Hematopoietic multipotent progenitor cell (in vitro differentiated cells): ENCODE measurements at regions not wholly inside any gene's neighbourhood (a gene's known extent, or its start where the extent isn't known, plus 50 kb on each side); places are given as distances from the start of the nearest gene placed in this dataset.
"Not testable (repeated sequence)": the region's sequence is repeated elsewhere in the genome, so short reads cannot be mapped to it uniquely, and the experiment has no call there.

Experiments used
- DNase-seq, 3 donors: peaks; one replicate each; pipeline ENCODE4 v3.0.0-alpha.2; 2011 to 2015; ENCODE audit warnings: low read depth in 2 of 3, low spot score in 2 of 3

DNA sequence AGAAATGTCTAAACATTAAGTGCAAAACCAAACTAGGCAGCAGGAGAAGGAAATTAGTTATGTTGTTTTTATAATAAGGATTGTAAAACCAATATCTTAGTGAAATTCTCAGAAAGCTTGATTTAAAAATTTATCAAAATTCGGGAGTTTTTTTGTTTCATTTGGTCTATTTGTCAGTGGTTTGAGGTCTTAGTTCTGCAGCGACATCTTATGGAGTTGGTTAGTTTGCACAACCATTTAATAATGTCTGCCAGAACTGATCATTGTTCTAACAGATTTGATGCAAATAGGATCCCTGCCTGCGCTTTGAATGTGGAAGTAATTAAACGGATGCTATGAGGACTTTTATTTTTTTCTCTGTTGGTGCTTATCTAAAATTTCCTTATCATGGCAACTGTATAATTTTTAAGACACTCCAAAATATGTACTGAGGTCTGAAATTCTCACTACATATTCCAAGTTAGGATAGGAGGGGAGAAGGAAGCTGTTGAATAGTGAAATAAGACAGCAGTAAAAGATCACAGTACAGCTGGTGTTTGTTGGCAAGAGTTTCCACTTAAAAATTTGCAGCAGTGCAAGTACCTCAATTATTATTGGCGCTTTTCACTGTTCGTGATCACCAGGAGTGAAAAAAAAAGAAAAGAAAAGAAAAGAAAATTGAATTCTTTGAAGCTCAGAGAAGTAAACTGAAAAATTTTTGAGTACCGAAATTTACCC is 2521.4 kb downstream of the ARAP2 start:
- no peak for DNase-seq

DNA sequence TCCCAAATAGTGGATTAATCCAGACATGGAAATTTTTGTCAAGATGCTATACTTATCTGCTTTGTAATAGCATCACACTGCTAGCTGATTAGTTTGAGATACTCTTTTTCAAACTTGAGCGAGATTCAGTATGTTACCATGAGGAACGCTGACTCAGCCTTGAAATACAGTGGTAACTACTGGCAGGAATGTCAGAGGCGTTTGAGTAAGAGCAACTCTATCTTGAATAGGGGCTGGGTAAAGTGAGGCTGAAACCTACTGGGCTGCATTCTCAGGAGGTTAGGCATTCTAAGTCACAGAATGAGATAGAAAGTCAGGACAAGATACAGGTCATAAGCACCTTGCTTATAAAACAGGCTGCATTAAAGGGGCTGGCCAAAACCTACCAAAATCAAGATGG is 2519.6 kb downstream of the ARAP2 start:
- DNase-seq: no peak

DNA sequence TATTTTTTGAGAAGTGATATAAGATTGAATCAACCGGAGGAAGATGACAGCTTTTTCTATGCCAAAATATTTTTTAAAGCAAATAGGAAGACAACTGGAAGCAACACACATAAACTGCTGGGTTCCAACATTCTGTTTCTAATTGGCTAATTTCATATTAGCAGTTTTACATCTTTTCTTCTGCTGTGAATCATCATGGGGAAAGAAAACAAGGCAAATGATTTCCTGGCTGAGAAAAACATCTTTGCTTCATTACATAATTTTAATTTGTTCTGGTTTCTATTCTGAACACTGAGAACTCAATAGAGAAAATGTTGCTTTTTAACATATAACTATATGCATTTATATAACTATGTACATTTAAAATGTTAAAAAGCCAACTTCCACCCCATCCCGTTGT is 2518.5 kb downstream of the ARAP2 start:
- DNase-seq: no peak

DNA sequence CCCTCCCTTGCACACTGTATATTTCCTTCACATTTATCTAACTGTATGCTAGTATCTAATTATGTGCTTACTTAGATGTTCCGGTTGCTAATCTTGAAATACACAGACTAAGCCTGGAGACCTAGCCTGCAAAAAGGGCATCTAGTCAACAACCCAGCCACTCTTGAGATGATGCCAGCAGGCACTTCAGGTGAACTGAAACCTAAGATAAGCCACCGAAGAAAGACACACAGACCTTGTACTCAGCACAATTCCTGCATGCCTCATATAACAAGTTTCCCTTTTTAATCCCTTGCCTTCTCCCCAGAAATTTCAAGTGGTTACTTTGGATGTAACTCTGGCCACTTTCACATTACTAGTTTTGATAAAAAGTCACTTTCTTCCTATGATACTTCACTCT is 2506.6 kb downstream of the ARAP2 start:
- no peak for DNase-seq

DNA sequence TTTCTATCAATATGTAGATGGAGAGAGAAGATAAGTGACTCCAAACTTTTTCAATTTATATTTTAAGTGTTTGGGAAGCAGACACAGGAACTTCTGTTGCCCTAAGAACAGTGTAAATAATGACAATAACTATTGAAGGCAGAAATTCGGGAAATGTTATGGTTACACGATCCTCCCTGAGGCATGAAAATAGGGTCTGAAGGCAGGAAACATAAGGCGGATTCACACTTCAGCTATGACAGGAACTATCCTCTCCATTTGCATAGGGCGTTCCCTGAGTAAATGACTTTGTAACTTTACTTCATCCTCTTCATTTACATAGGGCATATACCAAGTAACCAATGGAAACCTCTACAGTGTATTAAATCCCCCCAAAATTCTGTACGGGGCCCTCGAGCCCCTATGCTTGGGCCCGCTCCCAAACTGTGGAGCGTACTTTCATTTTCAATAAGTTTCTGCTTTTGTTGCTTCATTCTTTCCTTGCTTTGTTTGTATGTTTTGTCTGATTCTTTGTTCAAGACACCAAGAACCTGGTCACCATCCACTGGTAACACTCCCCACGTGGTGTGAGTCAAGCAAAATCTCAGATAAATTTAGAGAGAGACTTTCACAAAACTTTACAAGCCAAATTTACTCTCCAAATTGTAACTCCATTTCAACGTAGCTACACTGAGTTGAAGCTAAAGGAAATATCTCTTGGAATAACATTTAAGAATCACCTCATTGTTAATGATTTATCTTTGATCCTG is 2504.3 kb downstream of the ARAP2 start:
- no peak for DNase-seq

DNA sequence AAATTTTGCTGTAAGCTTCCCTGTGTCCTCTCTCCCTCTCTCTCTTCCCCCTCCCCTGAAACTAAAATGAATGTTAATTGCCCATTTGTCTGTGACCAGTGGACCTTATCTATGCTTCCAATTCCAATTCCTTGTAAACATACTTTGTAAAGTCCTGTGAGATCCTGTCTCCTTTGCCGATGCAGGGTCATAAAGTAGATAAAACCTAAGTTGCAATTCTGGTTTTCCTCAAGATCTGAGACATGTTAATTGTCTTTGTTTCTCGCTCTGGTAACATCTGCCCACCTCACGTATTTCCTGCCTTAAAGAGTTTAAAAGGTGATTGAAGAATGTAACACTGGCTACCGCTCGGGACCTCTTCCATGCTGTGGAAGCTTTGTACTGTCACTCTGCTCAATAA is 2503.4 kb downstream of the ARAP2 start:
- not testable (repeated sequence) for DNase-seq

DNA sequence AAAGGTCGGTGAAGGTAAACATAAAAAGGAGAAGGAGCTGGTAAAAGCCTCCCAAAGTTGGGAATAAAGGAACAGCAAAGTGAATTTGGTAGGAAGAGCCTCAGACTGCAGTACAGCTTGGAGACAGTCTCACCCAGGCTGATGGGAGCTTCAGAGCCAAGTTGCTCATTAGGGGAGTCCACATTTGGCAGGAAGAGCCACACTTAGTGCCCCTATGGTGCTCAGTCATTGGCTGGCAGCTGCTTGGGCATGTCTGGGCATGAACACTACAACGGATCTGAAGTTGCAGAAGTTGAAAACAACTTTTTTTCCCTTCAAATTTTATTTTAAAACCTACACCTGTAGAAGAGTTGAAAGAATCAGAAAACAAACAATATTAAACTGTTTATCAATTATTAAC is 2497.3 kb downstream of the ARAP2 start:
- no peak for DNase-seq

DNA sequence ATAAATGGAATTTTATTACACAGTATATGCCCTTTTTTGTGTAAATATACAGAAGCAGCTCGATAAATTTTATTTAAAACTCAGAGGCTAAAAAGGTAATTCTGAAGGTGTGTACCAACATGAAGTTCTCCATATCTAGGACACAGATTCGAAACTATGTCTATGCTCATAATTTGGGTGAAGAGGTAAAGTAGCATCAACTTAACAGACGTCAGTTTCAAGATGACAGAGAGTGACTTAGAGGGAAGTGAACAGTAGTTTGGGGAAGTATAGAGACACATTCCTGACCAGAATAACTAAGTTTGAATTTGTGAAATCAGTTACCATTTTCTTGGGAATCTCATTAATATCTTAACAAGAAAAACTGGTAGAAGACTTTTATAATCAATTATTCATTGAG is 2493.3 kb downstream of the ARAP2 start:
- no peak for DNase-seq

DNA sequence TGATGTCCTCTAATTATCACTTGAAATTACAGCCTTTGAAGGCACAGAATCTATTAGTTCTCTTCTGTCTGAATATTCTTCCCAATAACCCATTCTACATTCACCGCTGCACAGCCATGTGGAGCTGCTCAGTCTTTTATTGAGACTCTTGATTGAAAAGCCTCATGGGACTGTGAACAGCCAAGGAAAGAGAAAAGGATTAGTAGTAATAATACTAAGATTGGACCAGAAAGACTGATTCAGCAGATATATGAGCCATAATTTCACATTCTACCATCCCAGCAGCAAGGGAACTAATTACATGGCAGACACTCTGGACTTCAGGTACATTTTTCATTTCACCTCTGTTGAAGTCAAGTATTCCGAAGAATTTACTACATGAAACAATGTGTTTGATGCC is 2471.7 kb downstream of the ARAP2 start:
- DNase-seq: no peak

DNA sequence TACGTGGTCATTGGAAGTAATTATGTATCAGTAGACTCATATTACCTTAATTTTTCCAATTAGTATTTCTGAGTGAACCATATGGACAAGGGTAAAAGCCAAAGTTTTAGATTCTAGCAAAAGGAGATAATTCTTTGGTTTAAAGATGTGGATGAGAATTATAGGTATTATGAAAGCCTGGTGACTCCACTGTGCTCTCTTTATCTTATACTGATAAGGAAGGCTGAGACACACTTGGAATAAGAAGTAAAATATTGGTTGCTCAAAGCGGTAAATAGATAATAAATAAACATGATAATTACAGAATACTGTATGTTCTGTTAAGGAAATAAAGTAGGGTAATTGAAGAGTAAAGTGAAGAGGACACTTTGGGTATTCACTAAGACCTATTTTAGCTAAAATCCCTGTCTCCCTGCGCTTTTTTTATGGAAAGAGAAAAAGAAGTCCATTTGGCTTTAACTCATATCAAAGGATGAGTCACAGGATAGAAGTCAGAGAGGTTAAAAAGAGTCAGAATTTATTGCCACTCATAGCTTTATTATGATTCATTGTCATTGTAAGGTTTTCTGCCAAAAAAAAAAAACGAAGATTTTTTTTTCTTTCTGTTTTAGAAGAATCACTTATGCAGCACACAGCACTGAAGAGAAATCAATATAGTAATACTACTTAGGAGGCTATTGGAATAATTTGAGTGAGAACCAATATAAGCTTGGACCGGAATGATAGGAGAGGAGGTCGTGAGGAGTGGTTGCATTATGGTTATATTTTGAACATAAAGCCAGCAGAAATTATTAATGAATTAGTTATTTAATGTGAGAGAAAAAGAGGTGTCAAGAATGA is 2463.1 kb downstream of the ARAP2 start:
- no peak for DNase-seq

DNA sequence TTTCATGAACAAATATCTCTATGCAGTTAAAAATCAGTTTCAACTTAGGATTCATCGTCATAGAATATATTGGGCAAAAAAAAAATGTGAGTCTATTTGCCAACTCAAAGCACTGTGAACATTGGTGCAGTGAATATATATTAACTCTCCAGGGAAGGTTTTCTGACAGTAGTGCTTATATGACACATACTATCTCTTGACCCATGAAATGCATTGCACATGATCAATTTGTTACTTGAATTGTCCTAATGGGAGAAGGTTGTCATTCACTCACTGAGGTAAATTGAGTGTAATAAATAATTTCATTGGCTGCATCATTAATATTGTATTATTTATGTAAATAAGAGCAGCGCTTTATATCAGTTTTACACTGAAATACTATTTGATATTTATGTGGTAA is 2458.5 kb downstream of the ARAP2 start:
- DNase-seq: no peak

DNA sequence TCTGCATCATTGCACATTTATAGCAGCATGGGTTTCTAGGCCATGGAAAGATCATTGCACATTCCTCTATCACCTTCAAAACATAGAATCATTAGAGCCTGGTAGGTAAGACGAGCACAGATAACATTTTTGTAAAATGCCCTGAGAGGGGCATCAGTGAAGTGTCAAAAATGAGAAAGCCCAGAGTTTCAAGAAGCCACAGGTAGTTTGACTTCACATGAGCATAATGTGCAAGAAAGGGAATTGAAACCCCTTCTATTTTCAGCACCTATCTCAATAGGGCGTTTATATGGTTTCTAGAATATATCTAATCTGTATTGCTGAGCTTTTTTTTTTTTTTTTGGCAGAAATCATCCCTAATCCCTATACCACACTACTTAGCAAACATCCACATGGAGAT is 2441.7 kb downstream of the ARAP2 start:
- DNase-seq: no peak

DNA sequence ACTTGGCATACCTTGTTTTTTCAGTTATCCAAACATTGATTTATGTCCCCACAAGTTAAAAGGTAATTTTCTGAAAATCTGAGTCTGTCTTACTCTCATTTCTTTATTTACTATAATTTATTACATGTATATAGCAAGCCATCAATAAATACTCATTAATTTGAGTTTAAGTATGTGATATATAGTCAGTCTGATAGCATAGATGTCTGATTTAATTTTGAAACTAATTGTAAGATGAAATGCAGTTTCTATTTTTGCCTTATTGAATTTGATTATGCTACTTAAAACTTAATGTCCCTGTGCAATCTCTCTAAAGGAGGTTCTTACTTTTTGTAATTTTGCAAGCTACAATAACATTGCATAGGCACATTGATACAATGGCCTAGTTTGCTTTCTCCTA is 2418.6 kb downstream of the ARAP2 start:
- DNase-seq: no peak

DNA sequence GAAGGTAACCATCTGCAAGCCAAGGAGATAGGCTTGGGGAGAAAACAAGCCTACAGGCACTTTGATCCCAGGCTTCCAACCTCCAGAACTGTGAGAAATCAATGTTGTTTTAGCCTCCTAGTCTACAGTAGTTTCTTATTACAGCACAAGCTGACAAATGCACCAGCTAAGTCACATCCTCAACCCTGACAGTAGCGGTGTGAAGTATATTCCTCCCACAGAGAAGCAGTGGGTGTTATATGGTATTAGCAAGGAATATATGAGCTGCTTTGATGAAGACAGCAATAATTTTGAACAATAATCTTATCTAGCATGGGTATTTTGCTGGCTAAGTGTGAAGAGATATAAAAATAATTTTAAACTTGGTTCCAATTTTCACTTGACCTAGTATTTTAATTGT is 2415.0 kb downstream of the ARAP2 start:
- DNase-seq: not testable (repeated sequence)

DNA sequence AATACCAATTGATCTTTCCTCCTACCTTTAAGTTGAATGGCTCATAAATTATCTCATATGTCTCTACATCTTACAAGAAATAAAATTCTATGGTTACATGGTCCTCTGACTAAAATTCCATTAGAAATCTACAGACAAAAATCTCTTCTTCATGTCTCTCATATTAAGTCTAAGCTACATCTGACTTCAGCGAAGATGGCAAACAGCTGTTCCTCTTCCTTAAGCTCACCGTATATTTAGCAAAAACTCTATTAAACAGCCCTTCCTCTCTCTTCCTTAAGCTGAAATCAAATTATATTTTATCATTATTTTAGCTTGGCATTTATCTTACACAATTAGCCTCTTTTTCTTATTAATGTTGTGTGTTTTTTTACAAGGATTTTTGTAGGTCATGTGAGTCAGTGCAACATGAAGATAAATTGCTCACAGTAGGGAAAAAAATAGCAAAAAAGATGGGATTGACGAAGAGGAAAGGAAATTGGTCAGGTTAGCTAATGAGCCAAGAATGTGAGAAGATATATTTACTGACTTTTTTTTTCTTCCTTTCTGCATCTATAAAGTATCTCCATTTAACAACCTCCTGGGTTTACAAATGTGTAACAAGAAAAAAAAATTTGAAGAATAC is 2412.8 kb downstream of the ARAP2 start:
- DNase-seq: no peak

DNA sequence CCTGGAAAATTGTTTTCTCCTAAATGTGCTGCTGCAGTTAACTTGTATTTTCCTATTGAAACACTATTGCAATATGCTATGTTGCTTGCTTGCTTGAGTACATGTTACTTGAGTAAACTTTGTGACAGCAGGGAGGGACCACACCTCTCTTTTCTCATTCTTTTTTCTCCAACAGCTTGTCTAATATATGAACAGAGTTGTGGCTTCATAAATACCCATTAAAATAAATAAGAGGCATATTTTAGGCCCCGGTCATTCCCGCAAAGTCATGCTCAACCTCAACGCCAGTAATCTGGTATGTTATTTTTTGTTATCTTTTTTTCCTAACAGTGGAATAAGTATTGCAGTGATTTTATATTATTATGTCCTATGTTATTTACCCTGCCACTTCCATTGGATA is 2408.6 kb downstream of the ARAP2 start:
- DNase-seq: not testable (repeated sequence)

DNA sequence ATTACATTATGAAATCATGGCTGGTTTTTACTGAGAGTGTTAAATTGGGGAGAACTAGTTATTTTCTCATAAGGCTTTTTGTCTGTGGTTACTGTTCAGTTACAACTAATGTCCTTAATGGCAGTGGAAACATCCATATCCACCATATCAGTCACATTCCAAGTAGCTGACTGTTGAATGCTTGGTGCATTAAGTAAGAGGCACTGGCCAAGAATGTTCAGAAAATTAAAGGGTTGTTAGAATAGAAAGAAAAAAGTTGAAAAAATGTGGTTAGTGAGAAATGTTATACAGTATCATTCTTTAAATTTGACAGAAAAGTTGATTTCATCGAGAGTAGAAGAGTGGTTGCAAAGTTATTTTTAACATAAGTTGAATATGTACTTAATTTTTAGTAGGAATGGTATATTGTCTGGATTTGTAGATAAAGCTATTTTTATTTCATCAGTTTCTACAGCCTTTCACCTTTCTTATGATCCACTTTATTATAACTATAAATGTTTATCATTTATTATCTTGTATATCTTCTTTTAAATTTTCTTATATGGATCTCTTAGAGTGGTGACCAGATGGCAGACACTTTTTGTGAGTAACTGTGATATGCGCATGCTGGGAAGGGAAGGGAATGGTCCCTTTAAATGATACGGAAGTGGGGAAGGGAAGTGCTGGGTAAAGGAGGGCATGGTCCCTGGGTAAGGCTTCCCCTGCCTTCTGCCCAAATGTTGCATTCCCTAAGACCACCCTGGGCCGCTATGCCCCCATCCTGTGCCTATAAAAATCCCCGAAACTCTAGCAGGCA is 2407.1 kb downstream of the ARAP2 start:
- no peak for DNase-seq

DNA sequence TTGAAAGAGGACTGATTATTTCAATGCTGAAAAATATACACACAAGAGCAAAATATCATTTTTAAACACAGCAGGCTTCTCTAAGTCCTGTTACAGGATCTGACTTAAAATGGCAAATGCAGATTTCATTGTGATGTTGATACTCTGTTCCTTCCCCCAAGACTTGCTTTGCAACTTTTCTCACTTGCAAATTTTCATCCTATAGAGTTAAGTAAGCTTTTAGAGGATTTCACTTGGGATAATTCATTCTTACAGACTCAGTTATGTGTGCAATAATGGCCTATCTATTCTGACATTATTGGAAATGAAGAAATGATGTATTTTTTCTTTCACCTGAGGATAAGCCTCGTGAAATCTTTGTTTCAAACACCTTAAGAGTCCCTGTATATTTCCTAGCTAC is 2403.2 kb downstream of the ARAP2 start:
- DNase-seq: no peak

DNA sequence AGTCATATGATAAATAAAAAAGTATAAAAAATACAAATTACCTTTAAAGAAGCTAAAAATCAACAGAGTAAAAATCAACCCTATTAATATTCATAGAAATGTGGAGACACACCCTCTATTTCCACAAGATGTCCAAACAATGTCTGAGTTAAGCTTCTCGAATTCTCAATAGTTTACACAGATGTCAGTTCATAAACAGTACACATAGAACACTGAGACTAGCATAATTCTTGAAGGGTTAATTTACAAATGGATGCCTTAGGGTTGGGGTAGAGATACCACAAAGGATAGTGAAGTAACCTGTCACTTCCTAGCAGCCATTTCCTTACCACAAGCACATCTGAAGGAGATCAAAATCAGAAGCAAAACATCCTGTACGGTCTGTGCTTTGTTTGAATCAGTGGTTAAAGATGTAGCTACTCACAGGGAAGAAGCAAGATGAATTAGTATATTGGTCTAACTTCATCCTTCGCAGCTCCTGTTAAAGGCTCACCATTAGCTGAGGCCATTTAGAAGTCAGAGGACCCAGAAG is 2393.9 kb downstream of the ARAP2 start:
- DNase-seq: no peak

DNA sequence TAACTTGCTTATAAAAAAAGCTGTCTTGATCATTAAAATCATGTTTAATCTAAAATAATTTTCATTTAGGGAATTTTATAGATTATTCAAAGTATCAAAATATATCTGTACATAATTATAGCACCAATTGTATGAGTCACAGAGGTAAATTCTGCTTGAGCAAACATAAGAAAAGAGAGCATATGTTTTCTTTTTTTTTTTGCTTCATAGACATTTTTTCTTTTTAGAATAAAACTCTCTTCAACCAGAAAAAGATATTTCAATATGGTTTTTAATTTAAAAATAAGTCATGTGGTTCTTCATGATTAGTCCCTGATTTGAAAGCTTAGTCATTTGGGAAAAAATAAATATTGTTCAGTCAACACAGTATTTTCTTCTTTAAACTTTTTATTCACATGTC is 2390.6 kb downstream of the ARAP2 start:
- DNase-seq: not testable (repeated sequence)
